ENCODE measurements at regions not wholly inside any gene's neighbourhood (a gene's known extent, or its start where the extent isn't known, plus 50 kb on each side); places are given as distances from the start of the nearest gene placed in this dataset.
A peak's percentile ranks its signal among the peaks of the same experiment; 100 is the strongest.

- Histone ChIP-seq H3K36me3 (ENCODE audit: control insufficient read depth in 2 of 4, insufficient read depth in 4 of 4, low read length in 3 of 4) (no peaks in the 10 kb centered on the region), H3K4me3 (ENCODE audit: extremely low read depth in 1 of 4, insufficient read depth in 2 of 4, low read depth in 3 of 4, low read length in 4 of 4) (peak overlapping the region; percentile 44 to 65 (median 54)), H4K20me1 (replicated peaks in 1 of 2; ENCODE audit: control insufficient read depth in 1 of 2, insufficient read depth in 2 of 2, low read length in 2 of 2) (no peaks in the 10 kb centered on the region), H2BK15ac (ENCODE audit: low read length) (0 out of 2 replicates have a peak overlapping the region, but pooled peaks have one; percentile 46), H2BK120ac (replicated peaks; ENCODE audit: low read depth, low read length) (no peak overlapping the region), H3K79me2 (ENCODE audit: control insufficient read depth in 1 of 2, insufficient read depth in 2 of 2, low read length in 2 of 2) (no peaks in the 10 kb centered on the region), H2AK5ac (ENCODE audit: low read depth, low read length) (no peak overlapping the region), H3K56ac (replicated peaks; ENCODE audit: insufficient read length, low read depth, low read length) (no peak overlapping the region), H2BK20ac (ENCODE audit: low read length) (no peak overlapping the region), H3K9ac (replicated peaks in 1 of 4; ENCODE audit: extremely low read depth in 1 of 4, low read depth in 3 of 4, low read length in 3 of 4) (peak overlapping the region in 3 of 4 experiments; percentile 54 to 63 (median 59); a peak in 4 of 7 replicates), H3K4me2 (ENCODE audit: insufficient read depth in 1 of 2, low read depth in 2 of 2, low read length in 2 of 2) (peak overlapping the region; percentile 94 to 96), H3K23ac (ENCODE audit: insufficient read length) (no peak overlapping the region), H2BK5ac (ENCODE audit: low read depth, low read length) (no peak overlapping the region; the same call in 1 of the 2 replicates), H4K5ac (ENCODE audit: insufficient read length, low read depth, low read length) (peak overlapping the region; percentile 18), H4K91ac (replicated peaks; ENCODE audit: insufficient read length, low read length) (no peak overlapping the region), H3K14ac (ENCODE audit: insufficient read length) (no peak overlapping the region), H3K79me1 (ENCODE audit: low read depth, low read length) (no peaks in the 10 kb centered on the region), H3K4ac (replicated peaks; ENCODE audit: insufficient read length, low read depth, low read length) (no peak overlapping the region), H3K4me1 (replicated peaks in 1 of 4; ENCODE audit: control insufficient read depth in 3 of 4, insufficient read depth in 4 of 4, low read length in 3 of 4) (peaks cover 0 to 2% (median under 1%) of the 10 kb centered on the region in 4 experiments; a peak in 1 of 7 replicates), H3K18ac (ENCODE audit: extremely low read depth, low read length) (peak overlapping the region; percentile 48; the same call in 1 of the 2 replicates), H2BK12ac (ENCODE audit: low read depth, low read length) (0 out of 2 replicates have a peak overlapping the region, but pooled peaks have one; percentile 27), H3K27me3 (replicated peaks in 1 of 4; ENCODE audit: control insufficient read depth in 3 of 4, extremely low read depth in 1 of 4, insufficient read depth in 3 of 4, low read length in 3 of 4) (peaks cover 1 to 18% (median 12%) of the 10 kb centered on the region in 4 experiments), H3K9me3 (ENCODE audit: insufficient read depth in 2 of 2, low read depth in 1 of 2, low read length in 1 of 2) (peaks cover 0 to 5% of the 10 kb centered on the region in 2 experiments; a peak in 1 of 4 replicates), H3K23me2 (ENCODE audit: low read depth, low read length) (peaks cover 7% of the 10 kb centered on the region; the same call in 1 of the 2 replicates), H2AFZ (ENCODE audit: low read length) (peak overlapping the region; percentile 77; the same call in 1 of the 2 replicates), H3K27ac (ENCODE audit: low read depth, low read length) (no peak overlapping the region; the same call in 1 of the 2 replicates), H4K8ac (ENCODE audit: extremely low read depth, insufficient read depth, low read length) (peak overlapping the region; percentile 57)
- ChIA-PET POLR2A (ENCODE audit: partially characterized antibody) (interaction anchor here (0.9 kb wide), 1 partner anchor 81 kb away, joined by 3 read pairs; no protein-coding TSS in a partner anchor), CTCF (ENCODE audit: partially characterized antibody) (no interaction called here)
- FAIRE-seq, result no peak
- DNase-seq (ENCODE audit: low read depth in 1 of 2, low spot score in 2 of 2), result peak; percentile 86 to 90
- 6% methylated on average over 57 of the region's 88 CpGs; no CpG with 5 or more reads in 1 of the 2 experiments for WGBS, 2 experiments (ENCODE audit: extremely low coverage in 1 of 2, insufficient coverage in 1 of 2, insufficient read length in 1 of 2, insufficient replicate concordance in 2 of 2, low coverage in 1 of 2, low lambda C conversion rate in 2 of 2, missing lambda C conversion rate in 1 of 2)
- no peak for TF ChIP-seq TEAD4 (IDR thresholded peaks at IDR 0.05; ENCODE audit: low read depth, low read length)
- peak; percentile 65; the same call in 1 of the 2 replicates for TF ChIP-seq GTF2F1 (IDR thresholded peaks at IDR 0.05; ENCODE audit: borderline replicate concordance, low read depth, low read length)
- no peak for TF ChIP-seq RFX5 (IDR thresholded peaks at IDR 0.05; ENCODE audit: borderline replicate concordance, low read depth, low read length)
- TF ChIP-seq RBBP5 (IDR thresholded peaks at IDR 0.05; ENCODE audit: borderline replicate concordance, low read depth, low read length), result peak; percentile 59; the same call in 1 of the 2 replicates
- peak; percentile 74 for TF ChIP-seq TAF1 (IDR thresholded peaks at IDR 0.05; ENCODE audit: low read depth, low read length)
- TF ChIP-seq FOSL1 (IDR thresholded peaks at IDR 0.05; ENCODE audit: insufficient read depth, low read depth, low read length), result no peak
- TF ChIP-seq, protein P1, sequence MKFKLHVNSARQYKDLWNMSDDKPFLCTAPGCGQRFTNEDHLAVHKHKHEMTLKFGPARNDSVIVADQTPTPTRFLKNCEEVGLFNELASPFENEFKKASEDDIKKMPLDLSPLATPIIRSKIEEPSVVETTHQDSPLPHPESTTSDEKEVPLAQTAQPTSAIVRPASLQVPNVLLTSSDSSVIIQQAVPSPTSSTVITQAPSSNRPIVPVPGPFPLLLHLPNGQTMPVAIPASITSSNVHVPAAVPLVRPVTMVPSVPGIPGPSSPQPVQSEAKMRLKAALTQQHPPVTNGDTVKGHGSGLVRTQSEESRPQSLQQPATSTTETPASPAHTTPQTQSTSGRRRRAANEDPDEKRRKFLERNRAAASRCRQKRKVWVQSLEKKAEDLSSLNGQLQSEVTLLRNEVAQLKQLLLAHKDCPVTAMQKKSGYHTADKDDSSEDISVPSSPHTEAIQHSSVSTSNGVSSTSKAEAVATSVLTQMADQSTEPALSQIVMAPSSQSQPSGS (IDR thresholded peaks at IDR 0.05; ENCODE audit: low read length), result no peak
- TF ChIP-seq, protein P2, sequence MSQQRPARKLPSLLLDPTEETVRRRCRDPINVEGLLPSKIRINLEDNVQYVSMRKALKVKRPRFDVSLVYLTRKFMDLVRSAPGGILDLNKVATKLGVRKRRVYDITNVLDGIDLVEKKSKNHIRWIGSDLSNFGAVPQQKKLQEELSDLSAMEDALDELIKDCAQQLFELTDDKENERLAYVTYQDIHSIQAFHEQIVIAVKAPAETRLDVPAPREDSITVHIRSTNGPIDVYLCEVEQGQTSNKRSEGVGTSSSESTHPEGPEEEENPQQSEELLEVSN (IDR thresholded peaks at IDR 0.05), result peak; percentile 96
Measured at GRCh38 chr17:68101075-68101986, 65.8 kb downstream of the KPNA2 start.

Measured in H1 (cell line).